ENCODE measurements at regions not wholly inside any gene's neighbourhood (a gene's known extent, or its start where the extent isn't known, plus 50 kb on each side); places are given as distances from the start of the nearest gene placed in this dataset.

- Mint-ChIP-seq H3K4me3 (no peak overlapping the region), H3K9me3 (peaks cover 16% of the 10 kb centered on the region), H3K27ac (no peak overlapping the region), H3K36me3 (ENCODE audit: low read depth) (peaks cover 6% of the 10 kb centered on the region), H3K4me1 (ENCODE audit: low read depth) (no peaks in the 10 kb centered on the region), H3K27me3 (peaks cover 29% of the 10 kb centered on the region)
- ChIA-PET CTCF (interaction anchor here (1.0 kb wide), 1 partner anchor 33 kb away, joined by 3 read pairs; no protein-coding TSS in a partner anchor), POLR2A (no interaction called here)
- no peak for TF ChIP-seq CTCF (IDR thresholded peaks at IDR 0.05)
- intact Hi-C loops (cut with micrococcal nuclease), result no loop called here
- DNase-seq, result no peak
- ATAC-seq, result no peak
Measured at GRCh38 chr22:22993184-22993583, 77.1 kb upstream of the GNAZ start.

GRCh38 chr22:22995166-22995565, 75.2 kb upstream of the GNAZ start:
- ATAC-seq (no peak), DNase-seq (no peak)
- peaks cover 20% of the 10 kb centered on the region for H3K9me3 Mint-ChIP-seq
- H3K36me3 Mint-ChIP-seq (ENCODE audit: low read depth), result peaks cover 7% of the 10 kb centered on the region
- no peak for TF ChIP-seq CTCF (IDR thresholded peaks at IDR 0.05)
- no peaks in the 10 kb centered on the region for H3K4me1 Mint-ChIP-seq (ENCODE audit: low read depth)
- H3K4me3 Mint-ChIP-seq, result no peak overlapping the region
- intact Hi-C loops (cut with micrococcal nuclease), result no loop called here
- H3K27ac Mint-ChIP-seq, result no peak overlapping the region
- peaks cover 34% of the 10 kb centered on the region for H3K27me3 Mint-ChIP-seq
- CTCF ChIA-PET, result interaction anchor here (1.0 kb wide), 1 partner anchor 36 kb away, joined by 4 read pairs; no protein-coding TSS in a partner anchor
- POLR2A ChIA-PET, result no interaction called here

- ChIA-PET POLR2A (interaction anchor here (0.8 kb wide), 1 partner anchor 16 kb away, joined by 5 read pairs; no protein-coding TSS in a partner anchor), CTCF (no interaction called here)
- Mint-ChIP-seq H3K36me3 (ENCODE audit: low read depth) (peaks cover 7% of the 10 kb centered on the region), H3K4me3 (no peak overlapping the region), H3K27me3 (peaks cover 31% of the 10 kb centered on the region), H3K4me1 (ENCODE audit: low read depth) (no peaks in the 10 kb centered on the region), H3K9me3 (peaks cover 20% of the 10 kb centered on the region), H3K27ac (no peak overlapping the region)
- ATAC-seq (no peak), DNase-seq (no peak)
- intact Hi-C loops (cut with micrococcal nuclease), result no loop called here
- TF ChIP-seq CTCF (IDR thresholded peaks at IDR 0.05), result no peak
Measured at GRCh38 chr22:22996511-22997261, 73.6 kb upstream of the GNAZ start.

- peaks cover 35% of the 10 kb centered on the region for H3K27me3 Mint-ChIP-seq
- intact Hi-C loops (cut with micrococcal nuclease), result no loop called here
- ATAC-seq, result no peak
Measured at GRCh38 chr22:22997262-22997898, 72.9 kb upstream of the GNAZ start.

More at GRCh38 chr22:22997262-22997898, 72.9 kb upstream of the GNAZ start:
- DNase-seq, result no peak
- H3K36me3 Mint-ChIP-seq (ENCODE audit: low read depth), result peaks cover 7% of the 10 kb centered on the region
- H3K4me3 Mint-ChIP-seq, result no peak overlapping the region
- no peaks in the 10 kb centered on the region for H3K4me1 Mint-ChIP-seq (ENCODE audit: low read depth)
- CTCF ChIA-PET, result interaction anchor here (1.3 kb wide), 2 partner anchors 38 to 113 kb away, joined by 3 to 5 read pairs; no protein-coding TSS in a partner anchor
- POLR2A ChIA-PET, result interaction anchor here (0.8 kb wide), 1 partner anchor 15 kb away, joined by 5 read pairs; no protein-coding TSS in a partner anchor
- H3K9me3 Mint-ChIP-seq, result peaks cover 20% of the 10 kb centered on the region
- H3K27ac Mint-ChIP-seq, result no peak overlapping the region
- TF ChIP-seq CTCF (IDR thresholded peaks at IDR 0.05), result no peak

Measured in activated CD8-positive, alpha-beta T cell treated with anti-CD3 and anti-CD28 coated beads for 36 hours (primary cell).